ENCODE measurements at regions not wholly inside any gene's neighbourhood (a gene's known extent, or its start where the extent isn't known, plus 50 kb on each side); places are given as distances from the start of the nearest gene placed in this dataset.

DNA sequence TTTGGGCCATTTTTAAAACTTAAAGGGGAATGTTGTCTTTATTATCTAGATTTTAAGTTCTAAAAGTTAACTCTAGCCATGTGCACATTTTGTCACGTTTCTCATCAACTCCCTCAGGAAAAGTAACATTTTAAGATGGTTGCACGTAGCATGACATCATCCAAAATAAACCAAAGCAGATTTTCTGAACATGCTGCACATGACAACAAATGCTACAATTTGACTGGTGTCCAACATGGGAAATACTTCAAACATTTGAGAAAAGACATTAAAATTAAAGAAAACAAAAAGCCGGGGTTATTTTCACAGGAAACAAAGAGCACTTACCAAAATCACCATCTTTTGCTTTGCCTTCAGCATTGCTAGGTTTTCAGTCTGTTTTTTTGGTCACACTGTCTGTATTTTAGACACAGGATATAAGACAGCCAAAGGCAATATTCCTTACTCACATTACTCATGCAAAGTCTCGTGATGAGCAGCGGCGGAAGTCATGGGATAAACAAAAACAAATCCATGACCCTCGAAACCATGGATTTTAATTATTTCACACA is 51.3 kb upstream of the RND3 start:
- TF ChIP-seq, protein P1, sequence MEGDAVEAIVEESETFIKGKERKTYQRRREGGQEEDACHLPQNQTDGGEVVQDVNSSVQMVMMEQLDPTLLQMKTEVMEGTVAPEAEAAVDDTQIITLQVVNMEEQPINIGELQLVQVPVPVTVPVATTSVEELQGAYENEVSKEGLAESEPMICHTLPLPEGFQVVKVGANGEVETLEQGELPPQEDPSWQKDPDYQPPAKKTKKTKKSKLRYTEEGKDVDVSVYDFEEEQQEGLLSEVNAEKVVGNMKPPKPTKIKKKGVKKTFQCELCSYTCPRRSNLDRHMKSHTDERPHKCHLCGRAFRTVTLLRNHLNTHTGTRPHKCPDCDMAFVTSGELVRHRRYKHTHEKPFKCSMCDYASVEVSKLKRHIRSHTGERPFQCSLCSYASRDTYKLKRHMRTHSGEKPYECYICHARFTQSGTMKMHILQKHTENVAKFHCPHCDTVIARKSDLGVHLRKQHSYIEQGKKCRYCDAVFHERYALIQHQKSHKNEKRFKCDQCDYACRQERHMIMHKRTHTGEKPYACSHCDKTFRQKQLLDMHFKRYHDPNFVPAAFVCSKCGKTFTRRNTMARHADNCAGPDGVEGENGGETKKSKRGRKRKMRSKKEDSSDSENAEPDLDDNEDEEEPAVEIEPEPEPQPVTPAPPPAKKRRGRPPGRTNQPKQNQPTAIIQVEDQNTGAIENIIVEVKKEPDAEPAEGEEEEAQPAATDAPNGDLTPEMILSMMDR (tag by site-specific recombination; IDR thresholded peaks at IDR 0.05): no peak
- TF ChIP-seq ZNF23 (tag by site-specific recombination; IDR thresholded peaks at IDR 0.05; ENCODE audit: borderline replicate concordance) (no peak), ZNF133 (tag by site-specific recombination; IDR thresholded peaks at IDR 0.05) (no peak)
- TF ChIP-seq, protein P2, sequence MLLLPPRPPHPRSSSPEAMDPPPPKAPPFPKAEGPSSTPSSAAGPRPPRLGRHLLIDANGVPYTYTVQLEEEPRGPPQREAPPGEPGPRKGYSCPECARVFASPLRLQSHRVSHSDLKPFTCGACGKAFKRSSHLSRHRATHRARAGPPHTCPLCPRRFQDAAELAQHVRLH (tag by site-specific recombination; IDR thresholded peaks at IDR 0.05): no peak

All from HEK293 (cell line).